Mesenchymal stem cell (in vitro differentiated cells and primary cell): ENCODE measurements at regions not wholly inside any gene's neighbourhood (a gene's known extent, or its start where the extent isn't known, plus 50 kb on each side); places are given as distances from the start of the nearest gene placed in this dataset.
"Not testable (repeated sequence)": the region's sequence is repeated elsewhere in the genome, so short reads cannot be mapped to it uniquely, and the experiment has no call there.

Experiments used
- DNase-seq: peaks from one replicate; pipeline ENCODE4 v3.0.0-alpha.2; 2013
- H2AFZ ChIP-seq: one replicate; pipeline ENCODE4 v1.6.1; 2013; ENCODE audit warnings: low read depth, mild to moderate bottlenecking, control low read depth, inconsistent platforms, low read length, moderate library complexity
- H2AK5ac ChIP-seq: 2 replicates; pipeline ENCODE4 v1.6.1; 2013; ENCODE audit warnings: low read length, moderate library complexity, mild to moderate bottlenecking, inconsistent platforms; ENCODE audit not compliant: severe bottlenecking
- H2BK120ac ChIP-seq: one replicate; pipeline ENCODE4 v1.6.1; 2013; ENCODE audit warnings: low read depth, mild to moderate bottlenecking, inconsistent platforms, low read length, moderate library complexity
- H2BK12ac ChIP-seq, 2 experiments: one replicate each; pipeline ENCODE4 v1.6.1; 2013; ENCODE audit warnings: inconsistent platforms in 2 of 2, low read length in 2 of 2, mild to moderate bottlenecking in 2 of 2, moderate library complexity in 2 of 2, control low read depth in 1 of 2
- H2BK15ac ChIP-seq: one replicate; pipeline ENCODE4 v1.6.1; 2013; ENCODE audit warnings: mild to moderate bottlenecking, low read depth, inconsistent platforms; ENCODE audit not compliant: poor library complexity, severe bottlenecking
- H2BK5ac ChIP-seq: 2 replicates; pipeline ENCODE4 v1.6.1; 2013; ENCODE audit warnings: low read depth, mild to moderate bottlenecking, low read length, control low read depth, inconsistent platforms; ENCODE audit not compliant: poor library complexity, severe bottlenecking
- H3K14ac ChIP-seq, 2 experiments: one replicate each; pipeline ENCODE4 v1.6.1; 2013; ENCODE audit warnings: inconsistent platforms in 2 of 2, low read length in 2 of 2, control low read depth in 1 of 2, mild to moderate bottlenecking in 1 of 2, moderate library complexity in 1 of 2
- H3K18ac ChIP-seq, 2 experiments: one replicate each; pipeline ENCODE4 v1.6.1; 2013; ENCODE audit warnings: inconsistent platforms in 2 of 2, low read length in 2 of 2, control low read depth in 1 of 2, low read depth in 1 of 2, mild to moderate bottlenecking in 1 of 2
- H3K23ac ChIP-seq, 2 experiments: one replicate each; pipeline ENCODE4 v1.6.1; 2013; ENCODE audit warnings: inconsistent platforms in 2 of 2, low read length in 2 of 2, mild to moderate bottlenecking in 2 of 2, moderate library complexity in 2 of 2, control low read depth in 1 of 2
- H3K27ac ChIP-seq: 2 replicates; pipeline ENCODE4 v1.5.1; 2013; ENCODE audit warnings: mild to moderate bottlenecking, moderate library complexity, low read length, control low read depth, inconsistent platforms; ENCODE audit not compliant: poor library complexity, severe bottlenecking
- H3K27me3 ChIP-seq, 2 experiments: 2 replicates each; pipeline versions ENCODE4 v1.6.1 to v1.7.0; 2013; ENCODE audit warnings: low read length in 2 of 2, mild to moderate bottlenecking in 2 of 2, moderate library complexity in 2 of 2, control low read depth in 1 of 2, inconsistent platforms in 1 of 2; ENCODE audit not compliant: control insufficient read depth in 1 of 2, insufficient read depth in 1 of 2
- H3K36me3 ChIP-seq, 2 experiments: 2 replicates each; pipeline versions ENCODE4 v1.6.1 to v1.7.0; 2013; ENCODE audit warnings: low read length in 2 of 2, control low read depth in 1 of 2, inconsistent platforms in 1 of 2, low read depth in 1 of 2, mild to moderate bottlenecking in 1 of 2; ENCODE audit not compliant: insufficient read depth in 2 of 2, control insufficient read depth in 1 of 2
- H3K4ac ChIP-seq, 2 experiments: one replicate each; pipeline ENCODE4 v1.6.1; 2013; ENCODE audit warnings: inconsistent platforms in 2 of 2, low read length in 2 of 2, mild to moderate bottlenecking in 2 of 2, moderate library complexity in 2 of 2, control low read depth in 1 of 2, low read depth in 1 of 2
- H3K4me1 ChIP-seq: 2 replicates; pipeline ENCODE4 v1.6.1; 2013; ENCODE audit warnings: low read depth, low read length, control low read depth; ENCODE audit not compliant: control insufficient read depth, insufficient read depth
- H3K4me2 ChIP-seq: 2 replicates; pipeline ENCODE4 v1.6.1; 2013; ENCODE audit warnings: low read length, mild to moderate bottlenecking, inconsistent platforms; ENCODE audit not compliant: poor library complexity, severe bottlenecking
- H3K4me3 ChIP-seq, 2 experiments: 2 replicates each; pipeline versions ENCODE4 v1.5.1 to v1.7.0; 2013; ENCODE audit warnings: low read length in 2 of 2, mild to moderate bottlenecking in 2 of 2, control low read depth in 1 of 2, low read depth in 1 of 2; ENCODE audit not compliant: insufficient read depth in 1 of 2
- H3K79me1 ChIP-seq: replicated peaks from 2 replicates; pipeline ENCODE4 v1.6.1; 2013; ENCODE audit warnings: mild to moderate bottlenecking, control low read depth, low read length, inconsistent platforms; ENCODE audit not compliant: poor library complexity, severe bottlenecking
- H3K9ac ChIP-seq: 2 replicates; pipeline ENCODE4 v1.7.0; 2013; ENCODE audit warnings: mild to moderate bottlenecking, low read length, moderate library complexity
- H3K9me3 ChIP-seq: 2 replicates; pipeline ENCODE4 v1.7.0; 2013; ENCODE audit warnings: mild to moderate bottlenecking, low read length; ENCODE audit not compliant: control insufficient read depth
- H4K8ac ChIP-seq: one replicate; pipeline ENCODE4 v1.6.1; 2013; ENCODE audit warnings: inconsistent platforms, mild to moderate bottlenecking, low read length, moderate library complexity
- H4K91ac ChIP-seq: one replicate; pipeline ENCODE4 v1.6.1; 2013; ENCODE audit warnings: mild to moderate bottlenecking, low read length, inconsistent platforms
- WGBS: methylation state at CpG from one replicate; pipeline ENCODE4 v1.1.7; 2013; ENCODE audit warnings: mixed read lengths; 5-methylcytosine and 5-hydroxymethylcytosine counted together

- no peaks in the 10 kb centered on the region for H3K36me3 ChIP-seq
- no peak overlapping the region for H2BK12ac ChIP-seq
- no peak overlapping the region for H3K14ac ChIP-seq
- H3K4me1 ChIP-seq = no peaks in the 10 kb centered on the region
- H3K9me3 ChIP-seq = peaks cover 28% of the 10 kb centered on the region
- no peak overlapping the region for H2AFZ ChIP-seq
- no peak overlapping the region for H3K27ac ChIP-seq
- no peak overlapping the region for H2BK15ac ChIP-seq
- no peak overlapping the region for H3K4ac ChIP-seq
- H3K27me3 ChIP-seq = no peaks in the 10 kb centered on the region
- no peak overlapping the region for H2BK5ac ChIP-seq
- no peaks in the 10 kb centered on the region for H3K79me1 ChIP-seq
- DNase-seq = no peak
- no peak overlapping the region for H4K91ac ChIP-seq
- no peak overlapping the region for H2BK120ac ChIP-seq
- H3K9ac ChIP-seq = no peak overlapping the region
- H2AK5ac ChIP-seq = no peak overlapping the region
- H3K23ac ChIP-seq = no peak overlapping the region
- no peak overlapping the region for H3K18ac ChIP-seq
- H4K8ac ChIP-seq = no peak overlapping the region
- H3K4me2 ChIP-seq = no peak overlapping the region
- no peak overlapping the region for H3K4me3 ChIP-seq
Measured at GRCh38 chr4:61003301-61003700, 196.8 kb upstream of the ADGRL3 start.

- no peak overlapping the region for H4K8ac ChIP-seq
- no peaks in the 10 kb centered on the region for H3K4me1 ChIP-seq
- H4K91ac ChIP-seq = no peak overlapping the region
- H2AFZ ChIP-seq = no peak overlapping the region
- no peak overlapping the region for H3K9ac ChIP-seq
- no peak overlapping the region for H2AK5ac ChIP-seq
- H3K9me3 ChIP-seq = peaks cover 23% of the 10 kb centered on the region
- no peaks in the 10 kb centered on the region for H3K27me3 ChIP-seq
- no peak overlapping the region for H3K14ac ChIP-seq
- 75% methylated on average over 1 of the region's 1 CpG for WGBS
- no peak overlapping the region for H2BK12ac ChIP-seq
- H3K4me3 ChIP-seq = no peak overlapping the region
- no peaks in the 10 kb centered on the region for H3K79me1 ChIP-seq
- H3K4me2 ChIP-seq = no peak overlapping the region
- no peak overlapping the region for H3K23ac ChIP-seq
- no peak for DNase-seq
- H3K18ac ChIP-seq = no peak overlapping the region
- H3K4ac ChIP-seq = no peak overlapping the region
- no peak overlapping the region for H2BK120ac ChIP-seq
- H3K27ac ChIP-seq = no peak overlapping the region
- H3K36me3 ChIP-seq = no peaks in the 10 kb centered on the region
- no peak overlapping the region for H2BK5ac ChIP-seq
- no peak overlapping the region for H2BK15ac ChIP-seq
Measured at GRCh38 chr4:61004651-61005170, 195.4 kb upstream of the ADGRL3 start.

GRCh38 chr4:61011051-61011450 is 189.1 kb upstream of the ADGRL3 start:
- Histone ChIP-seq H3K79me1 (no peaks in the 10 kb centered on the region), H2AK5ac (no peak overlapping the region), H4K8ac (no peak overlapping the region), H3K9ac (no peak overlapping the region), H3K4me3 (no peak overlapping the region), H3K14ac (no peak overlapping the region), H4K91ac (no peak overlapping the region), H2BK12ac (no peak overlapping the region), H3K4ac (no peak overlapping the region), H2BK5ac (no peak overlapping the region), H3K4me2 (no peak overlapping the region), H3K27me3 (no peaks in the 10 kb centered on the region), H2BK15ac (no peak overlapping the region), H3K36me3 (no peaks in the 10 kb centered on the region), H2AFZ (no peak overlapping the region), H3K18ac (no peak overlapping the region), H3K4me1 (no peaks in the 10 kb centered on the region), H2BK120ac (no peak overlapping the region), H3K27ac (no peak overlapping the region), H3K23ac (no peak overlapping the region), H3K9me3 (peaks cover 8% of the 10 kb centered on the region)
- DNase-seq = peak; percentile 50
- no CpG with 5 or more reads among the region's 2 CpGs for WGBS

GRCh38 chr4:61011936-61012335 is 188.2 kb upstream of the ADGRL3 start:
- H4K91ac ChIP-seq, H3K23ac ChIP-seq, H3K4me2 ChIP-seq, H3K9me3 ChIP-seq, H3K4me1 ChIP-seq, H3K4ac ChIP-seq, H2BK120ac ChIP-seq, H3K27me3 ChIP-seq, H3K27ac ChIP-seq, H2BK12ac ChIP-seq, H3K4me3 ChIP-seq, H2AFZ ChIP-seq, H3K9ac ChIP-seq, H2BK15ac ChIP-seq, H2AK5ac ChIP-seq, H4K8ac ChIP-seq, H3K36me3 ChIP-seq, H3K79me1 ChIP-seq, H3K14ac ChIP-seq, DNase-seq, H3K18ac ChIP-seq, H2BK5ac ChIP-seq: not testable (repeated sequence)
- 80% methylated on average over 5 of the region's 5 CpGs for WGBS
